ENCODE measurements at regions not wholly inside any gene's neighbourhood (a gene's known extent, or its start where the extent isn't known, plus 50 kb on each side); places are given as distances from the start of the nearest gene placed in this dataset.

- H3K9me2 ChIP-seq (ENCODE audit: low read depth, low read length), result no peaks in the 10 kb centered on the region
- H3K36me3 ChIP-seq (ENCODE audit: insufficient read depth, low read length), result no peaks in the 10 kb centered on the region
- no peak overlapping the region for H3K4me3 ChIP-seq (ENCODE audit: low read depth, low read length, poor library complexity, severe bottlenecking)
- no peak overlapping the region for H2AFZ ChIP-seq (ENCODE audit: low read length)
- H3K4me1 ChIP-seq (ENCODE audit: insufficient read depth, low read length, severe bottlenecking), result no peaks in the 10 kb centered on the region
- no peaks in the 10 kb centered on the region for H3F3A ChIP-seq (ENCODE audit: insufficient read depth, low read length)
- no peaks in the 10 kb centered on the region for H3K9me3 ChIP-seq (ENCODE audit: low read length)
- H4K20me1 ChIP-seq (ENCODE audit: insufficient read depth, low read length), result no peaks in the 10 kb centered on the region
- H3K9ac ChIP-seq (ENCODE audit: low read length), result no peak overlapping the region
- no peak overlapping the region for H3K4me2 ChIP-seq (ENCODE audit: low read length)
- TF ChIP-seq CTCF (IDR thresholded peaks at IDR 0.05; ENCODE audit: low read length), result no peak
- no peak for TF ChIP-seq EZH2 (IDR thresholded peaks at IDR 0.05; ENCODE audit: borderline replicate concordance, low read length)
- H3K27me3 ChIP-seq (ENCODE audit: insufficient read depth, low read length), result no peaks in the 10 kb centered on the region
- no peaks in the 10 kb centered on the region for H3K79me2 ChIP-seq (ENCODE audit: insufficient read depth, low read length)
- no peak overlapping the region for H3K27ac ChIP-seq (ENCODE audit: low read depth, low read length, poor library complexity, severe bottlenecking)
Observed at GRCh38 chr2:2558476-2558875, 227.4 kb upstream of the MYT1L start.

- Histone ChIP-seq H3K36me3 (ENCODE audit: insufficient read depth, low read length) (no peaks in the 10 kb centered on the region), H3F3A (ENCODE audit: insufficient read depth, low read length) (no peaks in the 10 kb centered on the region), H3K4me1 (ENCODE audit: insufficient read depth, low read length, severe bottlenecking) (no peaks in the 10 kb centered on the region), H3K9ac (ENCODE audit: low read length) (no peak overlapping the region), H4K20me1 (ENCODE audit: insufficient read depth, low read length) (no peaks in the 10 kb centered on the region), H3K4me2 (ENCODE audit: low read length) (no peak overlapping the region), H2AFZ (ENCODE audit: low read length) (no peak overlapping the region), H3K9me3 (ENCODE audit: low read length) (no peaks in the 10 kb centered on the region), H3K4me3 (ENCODE audit: low read depth, low read length, poor library complexity, severe bottlenecking) (no peak overlapping the region), H3K9me2 (ENCODE audit: low read depth, low read length) (no peaks in the 10 kb centered on the region), H3K79me2 (ENCODE audit: insufficient read depth, low read length) (no peaks in the 10 kb centered on the region), H3K27ac (ENCODE audit: low read depth, low read length, poor library complexity, severe bottlenecking) (no peak overlapping the region), H3K27me3 (ENCODE audit: insufficient read depth, low read length) (no peaks in the 10 kb centered on the region)
- TF ChIP-seq EZH2 (IDR thresholded peaks at IDR 0.05; ENCODE audit: borderline replicate concordance, low read length), result no peak
- TF ChIP-seq CTCF (IDR thresholded peaks at IDR 0.05; ENCODE audit: low read length), result no peak
Observed at GRCh38 chr2:2557475-2557874, 226.4 kb upstream of the MYT1L start.

- Histone ChIP-seq H3K9me2 (ENCODE audit: low read depth, low read length) (no peaks in the 10 kb centered on the region), H3K27me3 (ENCODE audit: insufficient read depth, low read length) (no peaks in the 10 kb centered on the region), H3K4me1 (ENCODE audit: insufficient read depth, low read length, severe bottlenecking) (no peaks in the 10 kb centered on the region), H3F3A (ENCODE audit: insufficient read depth, low read length) (no peaks in the 10 kb centered on the region), H4K20me1 (ENCODE audit: insufficient read depth, low read length) (no peaks in the 10 kb centered on the region), H2AFZ (ENCODE audit: low read length) (no peak overlapping the region), H3K9me3 (ENCODE audit: low read length) (no peaks in the 10 kb centered on the region), H3K27ac (ENCODE audit: low read depth, low read length, poor library complexity, severe bottlenecking) (no peak overlapping the region), H3K9ac (ENCODE audit: low read length) (no peak overlapping the region), H3K4me3 (ENCODE audit: low read depth, low read length, poor library complexity, severe bottlenecking) (no peak overlapping the region), H3K79me2 (ENCODE audit: insufficient read depth, low read length) (no peaks in the 10 kb centered on the region), H3K36me3 (ENCODE audit: insufficient read depth, low read length) (no peaks in the 10 kb centered on the region), H3K4me2 (ENCODE audit: low read length) (no peak overlapping the region)
- TF ChIP-seq EZH2 (IDR thresholded peaks at IDR 0.05; ENCODE audit: borderline replicate concordance, low read length) (no peak), CTCF (IDR thresholded peaks at IDR 0.05; ENCODE audit: low read length) (no peak)
Observed at GRCh38 chr2:2550856-2551255, 219.8 kb upstream of the MYT1L start.
